Ammon's horn (tissue), 1 donor: ENCODE measurements at regions not wholly inside any gene's neighbourhood (a gene's known extent, or its start where the extent isn't known, plus 50 kb on each side); places are given as distances from the start of the nearest gene placed in this dataset.
A peak's percentile ranks its signal among the peaks of the same experiment; 100 is the strongest.

Experiments
- DNase-seq: peaks from one replicate; pipeline ENCODE4 v3.0.0-alpha.2; 2016; ENCODE audit warnings: low spot score

DNA sequence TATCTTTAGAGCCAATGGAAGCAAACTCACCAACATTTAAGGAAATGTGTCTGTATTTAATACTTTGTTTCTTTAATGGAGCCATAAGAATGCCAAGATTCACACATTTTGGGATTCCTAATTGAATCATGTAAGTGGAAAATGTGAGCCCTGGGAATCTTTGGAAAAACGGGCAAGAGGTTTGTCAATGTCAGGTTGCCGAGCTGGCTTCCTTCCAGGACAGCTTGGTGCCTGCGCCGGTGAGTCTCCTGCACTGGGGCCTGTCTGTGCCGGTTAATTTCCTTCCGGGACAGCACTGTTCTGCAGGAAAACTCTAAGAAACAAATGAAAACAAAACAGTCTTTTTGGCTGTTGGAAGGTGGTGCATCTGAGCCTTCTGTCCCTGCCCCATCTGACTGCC is 210.6 kb downstream of the HAPSTR1 start:
- no peak for DNase-seq

DNA sequence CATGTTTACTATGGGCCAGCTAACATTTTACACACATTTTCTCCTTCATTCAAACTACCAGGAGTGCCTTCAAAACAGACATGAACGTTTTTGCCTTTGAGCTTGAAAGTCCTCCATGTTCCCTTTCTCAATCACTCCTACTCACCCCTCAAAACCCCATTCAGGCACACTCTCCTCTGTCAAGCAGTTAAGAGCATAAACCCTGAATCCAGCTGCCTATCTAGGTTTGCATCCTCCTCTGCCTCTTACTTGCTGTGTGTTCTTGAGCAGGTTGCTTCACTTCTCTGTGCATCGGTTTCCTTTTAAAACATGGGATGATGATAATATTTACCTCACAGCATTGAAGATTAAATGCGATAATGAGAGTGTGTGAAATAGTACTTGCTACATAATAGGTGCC is 215.3 kb downstream of the HAPSTR1 start:
- no peak for DNase-seq

DNA sequence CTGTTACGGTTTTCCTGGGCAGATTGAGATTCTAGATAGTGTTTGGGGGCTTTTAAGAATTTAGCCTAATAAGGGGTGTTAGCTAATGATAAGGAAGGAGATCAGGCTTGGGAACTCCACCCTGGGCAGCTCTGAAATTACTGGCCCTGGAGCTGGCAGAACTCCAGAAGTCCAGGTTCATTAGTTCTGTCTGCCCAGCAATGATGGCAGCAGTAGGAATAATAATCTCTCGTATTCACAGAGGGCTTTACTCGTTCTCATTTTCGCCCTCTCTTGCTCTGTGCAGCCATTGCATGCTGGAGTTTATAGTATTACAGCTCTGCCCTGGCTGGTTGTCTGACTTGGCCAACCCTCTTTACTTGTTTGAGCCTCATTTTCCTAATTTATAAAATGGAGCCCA is 216.0 kb downstream of the HAPSTR1 start:
- no peak for DNase-seq

DNA sequence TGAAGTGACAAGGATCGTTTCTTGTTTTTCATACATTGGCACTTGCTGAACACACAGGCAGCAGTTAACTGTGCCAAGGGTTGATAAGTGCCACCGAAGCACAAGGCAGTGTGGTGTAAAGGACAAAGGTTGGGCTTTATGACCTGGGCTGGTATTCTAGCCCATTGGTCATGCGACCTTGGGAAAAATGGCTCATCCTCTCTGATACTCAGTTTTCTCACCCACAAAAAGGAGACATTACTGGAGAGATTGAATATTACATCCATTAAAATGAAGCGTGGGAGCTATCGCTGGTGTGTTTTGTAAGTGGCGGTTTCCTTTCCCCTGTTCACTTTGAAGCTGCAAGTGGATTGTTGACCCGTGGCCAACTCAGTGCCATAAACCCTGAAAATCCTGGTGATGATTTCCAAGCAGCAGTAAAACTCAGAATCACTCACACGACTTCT is 216.9 kb downstream of the HAPSTR1 start:
- DNase-seq = no peak

DNA sequence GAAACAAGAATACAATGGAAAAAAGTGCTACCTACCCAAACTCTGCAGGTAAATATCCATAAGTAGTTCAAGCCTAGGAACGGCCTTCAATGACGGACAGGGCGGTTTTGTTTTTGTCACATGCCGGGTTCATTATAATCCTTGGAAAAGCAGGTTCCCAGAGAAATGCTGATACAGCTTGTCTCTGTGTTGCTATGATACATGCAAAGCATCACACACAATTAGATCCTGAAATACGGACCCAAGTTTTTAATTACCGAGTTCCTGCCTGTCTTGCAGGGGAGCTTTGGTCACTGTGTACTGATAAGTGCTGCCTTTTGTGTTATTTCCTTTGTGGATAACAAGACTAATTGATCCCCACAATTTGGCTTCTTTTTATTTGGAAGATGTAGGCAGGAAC is 217.4 kb downstream of the HAPSTR1 start:
- no peak for DNase-seq

GRCh38 chr16:9309844-9310243 is 218.4 kb downstream of the HAPSTR1 start:
- no peak for DNase-seq

- DNase-seq = peak; percentile 79
These were observed 220.0 kb downstream of the HAPSTR1 start for GRCh38 chr16:9311303-9311954.

- no peak for DNase-seq
These were observed 224.6 kb downstream of the HAPSTR1 start for GRCh38 chr16:9316008-9316407.

- peak; percentile 53 for DNase-seq
These were observed 225.2 kb downstream of the HAPSTR1 start for GRCh38 chr16:9316615-9317014.

DNA sequence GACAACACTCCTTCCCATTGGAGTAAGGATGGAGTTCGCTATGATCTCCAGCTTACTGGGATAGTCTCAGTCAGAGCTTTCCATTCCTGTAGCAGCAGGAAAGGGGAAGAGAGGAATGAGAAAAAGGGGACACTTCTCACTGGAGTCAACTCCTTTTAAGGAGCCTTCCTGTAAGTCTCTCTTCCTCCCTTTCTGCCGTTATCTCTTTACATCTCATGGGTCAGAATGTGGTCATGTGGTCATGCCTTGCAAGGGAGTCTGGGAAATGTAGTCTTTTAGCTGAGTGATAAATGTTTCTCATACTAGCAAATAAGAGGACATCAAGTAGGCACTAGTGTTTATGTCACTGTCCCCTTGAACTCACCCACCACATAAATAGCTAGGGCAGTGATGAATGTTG is 227.3 kb downstream of the HAPSTR1 start:
- no peak for DNase-seq

GRCh38 chr16:9322769-9323168 is 231.3 kb downstream of the HAPSTR1 start:
- no peak for DNase-seq

- DNase-seq = peak; percentile 45
These were observed 231.7 kb downstream of the HAPSTR1 start for GRCh38 chr16:9323170-9323569.

DNA sequence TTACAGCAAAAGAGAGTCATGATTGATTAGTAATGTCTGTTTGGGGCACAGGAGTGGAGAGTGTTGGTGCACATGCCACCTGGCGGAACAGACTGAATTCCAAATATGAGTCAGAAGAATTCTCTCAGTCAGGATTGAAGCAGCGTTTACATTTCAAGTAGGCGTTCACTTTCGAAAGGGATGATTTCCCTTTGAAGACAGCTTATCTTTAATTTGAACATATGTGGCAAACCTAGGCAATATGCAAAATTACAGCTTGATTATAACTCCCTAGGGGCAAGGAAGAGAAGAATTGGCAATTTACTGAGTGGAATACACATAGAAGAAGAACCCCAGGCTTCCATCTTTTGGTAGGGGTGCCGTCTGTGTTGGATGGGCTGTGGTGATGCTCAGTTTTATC is 235.8 kb downstream of the HAPSTR1 start:
- DNase-seq = peak; percentile 12

DNA sequence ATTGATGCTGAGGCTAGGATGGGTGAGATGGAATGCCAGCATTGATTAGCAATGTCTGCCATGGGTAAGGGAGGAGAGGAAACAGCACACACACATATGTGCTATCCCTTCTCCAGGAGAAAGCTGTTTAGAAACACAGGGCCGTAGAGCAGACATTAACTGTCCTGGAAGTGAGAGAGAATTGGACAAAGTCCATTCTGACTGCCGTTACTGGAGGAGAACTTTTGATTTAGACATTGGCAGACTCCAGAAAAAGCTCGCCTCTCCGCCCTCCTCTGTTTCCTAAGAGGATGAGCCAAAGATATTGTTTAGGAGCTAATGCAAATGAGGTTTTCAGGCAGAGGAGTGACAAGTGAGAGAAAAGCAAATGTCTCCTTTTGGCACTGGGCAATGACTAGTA is 237.0 kb downstream of the HAPSTR1 start:
- no peak for DNase-seq

- DNase-seq = no peak
These were observed 238.7 kb downstream of the HAPSTR1 start for GRCh38 chr16:9330095-9330494.

DNA sequence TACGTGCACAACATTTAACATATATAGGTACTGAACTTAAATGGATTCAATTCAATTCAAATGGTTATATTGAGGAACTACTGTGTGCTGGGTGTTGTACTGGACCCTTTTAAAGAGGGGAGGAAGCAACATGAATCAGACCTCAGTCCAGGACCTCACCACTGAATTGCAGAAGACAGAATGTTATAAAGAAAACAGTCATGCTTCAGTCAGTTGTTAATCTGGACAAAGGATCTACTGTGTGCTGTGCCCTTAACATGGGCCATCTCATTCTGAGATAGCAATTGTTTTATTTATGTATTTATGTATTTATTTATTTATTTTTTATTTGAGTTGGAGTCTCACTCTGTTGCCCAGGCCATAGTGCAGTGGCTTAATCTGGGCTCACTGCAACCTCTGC is 240.1 kb downstream of the HAPSTR1 start:
- DNase-seq = no peak

DNA sequence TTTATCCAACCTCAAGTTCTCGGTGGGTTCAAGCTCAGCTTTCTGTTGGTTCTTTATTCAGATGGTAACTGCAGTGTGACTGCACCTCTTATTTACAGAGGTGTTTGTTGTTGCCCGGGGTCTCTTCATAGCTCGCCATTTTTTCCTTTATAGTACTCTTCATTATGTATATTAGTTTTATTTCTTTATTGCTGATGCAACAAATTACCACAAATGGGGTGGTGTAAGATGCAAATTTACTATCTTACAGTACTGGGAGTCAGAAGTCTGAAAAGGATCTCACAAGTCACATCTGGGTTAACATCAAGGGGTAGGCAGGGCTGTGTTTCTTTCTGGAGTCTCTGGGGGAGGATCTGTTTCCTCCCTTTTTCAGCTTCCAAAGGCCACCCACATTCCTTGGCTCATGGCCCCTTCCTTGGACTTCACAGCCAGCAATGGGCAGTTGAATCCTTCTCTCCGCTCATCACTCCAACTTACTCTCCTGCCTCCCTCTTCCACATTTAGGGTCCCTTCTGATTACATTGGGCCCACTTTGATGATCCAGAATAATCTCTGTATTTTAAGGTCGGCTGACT is 241.2 kb downstream of the HAPSTR1 start:
- DNase-seq = no peak

DNA sequence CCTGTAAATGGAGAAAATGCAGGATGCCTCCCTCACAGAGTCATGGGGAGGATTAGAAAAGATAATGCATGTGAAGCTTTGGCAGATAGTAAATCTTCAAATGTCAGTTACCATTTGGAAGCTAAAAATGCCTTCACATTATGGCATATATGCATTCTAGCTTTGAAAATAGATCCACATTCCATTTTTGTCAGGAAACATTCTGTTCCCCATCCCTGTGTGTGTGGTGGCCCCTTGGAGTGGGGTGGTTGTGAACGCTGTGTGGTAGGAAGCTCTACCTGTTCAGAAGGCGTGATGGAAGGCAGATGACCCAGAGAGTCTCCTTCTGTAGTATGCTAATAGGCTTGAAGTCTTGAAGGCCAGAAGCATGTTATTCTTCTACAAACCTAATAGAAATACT is 242.0 kb downstream of the HAPSTR1 start:
- DNase-seq = no peak

- no peak for DNase-seq
These were observed 242.7 kb downstream of the HAPSTR1 start for GRCh38 chr16:9334103-9334502.

GRCh38 chr16:9337308-9338032 is 246.0 kb downstream of the HAPSTR1 start:
- no peak for DNase-seq

GRCh38 chr16:9338068-9338467 is 246.6 kb downstream of the HAPSTR1 start:
- DNase-seq = no peak

- no peak for DNase-seq
These were observed 247.1 kb downstream of the HAPSTR1 start for GRCh38 chr16:9338510-9338909.

DNA sequence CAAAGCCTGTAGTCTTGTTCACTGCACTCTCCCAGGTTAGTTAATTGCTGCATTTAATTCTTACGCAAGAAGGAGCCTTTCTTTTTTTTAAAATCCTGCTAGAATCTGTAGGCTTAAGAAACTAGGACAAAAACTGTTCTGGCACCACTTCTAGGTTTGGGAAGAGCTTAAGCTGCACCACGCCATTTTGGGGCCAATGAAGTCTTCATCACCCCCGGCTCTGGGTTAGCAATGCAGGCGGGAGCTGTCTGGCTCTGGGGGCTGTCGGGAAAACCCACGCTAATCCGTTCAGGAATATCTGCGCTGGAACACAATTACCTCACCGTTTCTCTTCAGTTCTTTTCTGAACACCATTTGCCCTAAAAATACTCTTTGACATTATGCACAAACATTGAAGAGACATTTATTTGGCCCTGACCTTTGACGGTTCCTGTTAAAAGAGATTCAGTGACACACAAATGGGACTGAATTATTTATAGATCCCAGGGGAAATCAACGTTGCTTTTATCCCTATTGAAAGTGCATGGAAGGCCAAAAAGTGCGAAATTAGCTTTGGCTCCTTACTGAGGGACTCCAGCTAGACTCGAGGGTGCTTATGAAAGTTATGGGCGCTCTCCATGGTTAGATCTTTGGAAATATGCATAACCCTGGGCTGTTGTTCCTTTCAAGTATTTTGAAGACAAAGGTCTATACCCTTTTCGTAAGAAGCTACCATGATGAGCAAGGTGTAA is 249.2 kb downstream of the HAPSTR1 start:
- DNase-seq = no peak
